ENCODE measurements at regions not wholly inside any gene's neighbourhood (a gene's known extent, or its start where the extent isn't known, plus 50 kb on each side); places are given as distances from the start of the nearest gene placed in this dataset.

DNA sequence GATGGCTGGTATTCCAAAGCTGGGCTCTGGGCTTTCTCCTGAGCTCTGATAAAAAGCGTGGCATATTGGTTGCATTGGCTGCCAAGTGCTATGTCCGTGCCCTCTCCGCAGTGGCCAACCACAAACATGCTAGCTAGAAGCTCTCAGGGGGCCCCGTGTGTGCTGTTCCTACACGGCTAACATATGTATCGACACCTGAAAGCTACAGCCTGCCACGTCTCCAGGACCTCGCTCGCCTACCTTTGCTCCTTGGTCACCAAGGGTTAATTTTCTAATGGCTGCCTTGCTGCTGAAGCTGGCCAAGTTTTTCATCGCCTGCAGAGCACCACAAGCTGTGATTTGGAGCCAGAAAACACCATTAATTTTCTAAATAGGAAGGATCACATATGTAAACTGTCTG, 888.4 kb downstream of the BCL11A start:
- H3K4me1 ChIP-seq (ENCODE audit: insufficient read depth) = no peaks in the 10 kb centered on the region
- no peak overlapping the region for H3K9ac ChIP-seq
- DNase-seq = no peak
- no peaks in the 10 kb centered on the region for H4K20me1 ChIP-seq (ENCODE audit: insufficient read depth)
- H3K27ac ChIP-seq = no peak overlapping the region
- no peak overlapping the region for H3K4me3 ChIP-seq
- H3K9me3 ChIP-seq (ENCODE audit: low read depth) = no peaks in the 10 kb centered on the region
- no peaks in the 10 kb centered on the region for H3F3A ChIP-seq (ENCODE audit: insufficient read depth)
- 26 to 28% methylated on average over 10 of the region's 10 CpGs for WGBS, 2 experiments (ENCODE audit: low coverage in 1 of 2, low lambda C conversion rate in 2 of 2, missing lambda C conversion rate in 2 of 2)
- TF ChIP-seq EZH2phosphoT487 (IDR thresholded peaks at IDR 0.05; ENCODE audit: insufficient read depth, low read depth) (no peak), EZH2 (IDR thresholded peaks at IDR 0.05; ENCODE audit: insufficient read depth, poor library complexity, severe bottlenecking) (no peak)
- no peaks in the 10 kb centered on the region for H3K36me3 ChIP-seq (ENCODE audit: low read depth)
- no peaks in the 10 kb centered on the region for H3K79me2 ChIP-seq (ENCODE audit: insufficient read depth)
- in situ Hi-C loops (cut with MboI) = no loop called here
- H3K4me2 ChIP-seq (ENCODE audit: unreplicated experiment) = no peak overlapping the region
- H3K27me3 ChIP-seq (replicated peaks; ENCODE audit: insufficient read depth) = no peaks in the 10 kb centered on the region
- H3K9me2 ChIP-seq (ENCODE audit: insufficient read depth) = no peaks in the 10 kb centered on the region
- H2AFZ ChIP-seq = no peak overlapping the region

DNA sequence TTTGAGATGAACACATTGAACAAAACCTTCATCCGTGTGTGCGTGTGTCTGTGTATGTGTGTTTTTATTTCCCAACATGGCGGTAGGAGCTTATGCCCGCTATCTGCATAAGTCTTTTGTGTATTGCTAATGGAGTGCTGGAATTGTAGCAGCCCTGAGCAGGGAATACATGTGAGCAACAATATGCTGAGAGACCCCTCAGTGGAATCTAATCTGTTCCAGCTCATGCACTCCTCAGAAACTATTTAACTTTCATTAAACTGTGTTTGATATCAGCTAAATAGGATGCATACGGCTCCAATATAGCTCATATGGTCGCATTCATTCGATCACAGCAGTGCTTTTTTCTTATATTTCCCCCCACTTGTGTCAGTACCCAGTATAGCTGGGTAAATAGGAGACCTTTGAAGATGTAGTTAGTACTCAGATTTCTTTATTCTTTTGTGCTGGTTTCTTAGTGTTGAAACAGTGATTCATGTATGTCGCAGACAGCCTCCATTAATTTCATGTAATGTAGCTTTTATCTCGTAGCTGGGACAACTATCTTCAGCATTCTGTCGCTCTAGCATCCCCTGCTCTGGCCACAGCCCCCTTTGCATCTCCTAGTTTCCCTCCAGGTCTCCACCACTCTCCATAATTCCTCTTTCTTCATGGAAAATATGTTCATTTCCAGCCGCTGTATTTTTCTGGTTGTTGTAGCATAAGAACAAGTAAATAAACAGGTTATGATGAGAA, 891.2 kb downstream of the BCL11A start:
- Histone ChIP-seq H3K9ac (no peak overlapping the region), H3K27me3 (replicated peaks; ENCODE audit: insufficient read depth) (no peaks in the 10 kb centered on the region), H3K79me2 (ENCODE audit: insufficient read depth) (no peaks in the 10 kb centered on the region), H4K20me1 (ENCODE audit: insufficient read depth) (no peaks in the 10 kb centered on the region), H3K4me3 (no peak overlapping the region), H3K27ac (no peak overlapping the region), H3F3A (ENCODE audit: insufficient read depth) (no peaks in the 10 kb centered on the region), H3K4me2 (ENCODE audit: unreplicated experiment) (no peak overlapping the region), H3K4me1 (ENCODE audit: insufficient read depth) (no peaks in the 10 kb centered on the region), H3K36me3 (ENCODE audit: low read depth) (no peaks in the 10 kb centered on the region), H2AFZ (no peak overlapping the region), H3K9me2 (ENCODE audit: insufficient read depth) (no peaks in the 10 kb centered on the region), H3K9me3 (ENCODE audit: low read depth) (no peaks in the 10 kb centered on the region)
- 46 to 48% methylated on average over 11 of the region's 11 CpGs for WGBS, 2 experiments (ENCODE audit: low coverage in 1 of 2, low lambda C conversion rate in 2 of 2, missing lambda C conversion rate in 2 of 2)
- TF ChIP-seq EZH2 (IDR thresholded peaks at IDR 0.05; ENCODE audit: insufficient read depth, poor library complexity, severe bottlenecking) (no peak), EZH2phosphoT487 (IDR thresholded peaks at IDR 0.05; ENCODE audit: insufficient read depth, low read depth) (no peak)
- DNase-seq = no peak
- in situ Hi-C loops (cut with MboI) = no loop called here

DNA sequence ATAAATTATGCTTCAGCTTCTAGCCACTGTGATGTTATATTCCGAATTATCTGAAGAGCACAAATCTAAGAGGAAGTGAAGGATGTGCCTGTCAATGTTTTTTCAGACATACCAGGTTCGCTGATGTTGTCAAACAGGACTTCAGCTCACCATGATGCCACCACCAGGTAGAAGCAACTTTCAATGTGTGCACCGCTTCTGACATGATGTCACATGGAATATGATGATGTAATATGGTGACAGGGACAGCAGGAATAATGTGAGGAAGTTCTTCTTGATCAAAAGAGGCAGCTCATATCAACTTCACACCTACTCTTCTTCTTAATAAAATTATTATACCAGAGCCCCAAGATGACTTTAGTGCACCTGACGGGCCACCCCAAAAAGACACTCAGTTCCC, 893.2 kb downstream of the BCL11A start:
- Histone ChIP-seq H3F3A (ENCODE audit: insufficient read depth) (no peaks in the 10 kb centered on the region), H3K9me3 (ENCODE audit: low read depth) (no peaks in the 10 kb centered on the region), H3K36me3 (ENCODE audit: low read depth) (no peaks in the 10 kb centered on the region), H3K4me1 (ENCODE audit: insufficient read depth) (no peaks in the 10 kb centered on the region), H3K9ac (no peak overlapping the region), H3K27ac (no peak overlapping the region), H3K4me3 (no peak overlapping the region), H4K20me1 (ENCODE audit: insufficient read depth) (no peaks in the 10 kb centered on the region), H3K27me3 (replicated peaks; ENCODE audit: insufficient read depth) (no peaks in the 10 kb centered on the region), H3K4me2 (ENCODE audit: unreplicated experiment) (no peak overlapping the region), H3K9me2 (ENCODE audit: insufficient read depth) (no peaks in the 10 kb centered on the region), H3K79me2 (ENCODE audit: insufficient read depth) (no peaks in the 10 kb centered on the region), H2AFZ (no peak overlapping the region)
- TF ChIP-seq EZH2phosphoT487 (IDR thresholded peaks at IDR 0.05; ENCODE audit: insufficient read depth, low read depth) = no peak
- TF ChIP-seq EZH2 (IDR thresholded peaks at IDR 0.05; ENCODE audit: insufficient read depth, poor library complexity, severe bottlenecking) = no peak
- no peak for DNase-seq
- in situ Hi-C loops (cut with MboI) = no loop called here
- 25 to 31% methylated on average over 4 of the region's 4 CpGs for WGBS, 2 experiments (ENCODE audit: low coverage in 1 of 2, low lambda C conversion rate in 2 of 2, missing lambda C conversion rate in 2 of 2)

DNA sequence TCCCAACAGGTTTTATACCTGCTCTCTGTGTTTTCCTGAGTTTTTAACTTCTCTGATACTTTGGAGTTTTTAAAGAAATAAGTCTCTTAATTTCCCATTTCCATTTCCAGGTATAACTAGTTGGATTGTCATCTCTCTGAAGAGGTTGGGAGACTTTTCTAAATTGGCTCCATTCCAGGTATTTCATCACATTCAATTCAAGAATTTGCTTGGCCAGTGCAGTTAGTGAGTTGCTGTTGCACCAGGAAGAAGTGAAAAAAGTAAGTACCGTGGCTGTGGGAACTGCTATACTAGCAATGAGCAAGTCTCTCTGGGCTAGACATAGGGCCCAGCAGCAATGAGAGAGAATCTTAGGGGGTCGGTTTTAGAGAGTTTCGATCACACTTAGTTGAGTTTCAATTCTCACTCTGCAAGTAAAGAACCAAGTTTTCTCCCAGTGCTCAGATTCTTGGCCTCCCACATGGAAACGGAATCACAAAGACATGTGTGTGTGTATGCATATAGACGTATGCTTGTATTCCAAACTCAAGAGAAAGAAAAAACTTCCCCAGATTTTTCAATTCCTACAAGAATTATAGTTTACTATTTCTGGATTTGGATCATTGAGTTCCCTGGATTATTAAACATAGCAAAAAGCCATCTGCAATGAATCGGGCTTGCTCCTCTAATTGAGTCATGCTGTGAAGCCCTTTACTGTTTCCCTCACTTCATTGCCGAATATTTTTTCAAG, 894.4 kb downstream of the BCL11A start:
- H3K9me3 ChIP-seq (ENCODE audit: low read depth) = no peaks in the 10 kb centered on the region
- H2AFZ ChIP-seq = no peak overlapping the region
- no peaks in the 10 kb centered on the region for H3F3A ChIP-seq (ENCODE audit: insufficient read depth)
- TF ChIP-seq EZH2phosphoT487 (IDR thresholded peaks at IDR 0.05; ENCODE audit: insufficient read depth, low read depth) (no peak), EZH2 (IDR thresholded peaks at IDR 0.05; ENCODE audit: insufficient read depth, poor library complexity, severe bottlenecking) (no peak)
- no peak overlapping the region for H3K4me2 ChIP-seq (ENCODE audit: unreplicated experiment)
- no peaks in the 10 kb centered on the region for H3K36me3 ChIP-seq (ENCODE audit: low read depth)
- in situ Hi-C loops (cut with MboI) = no loop called here
- no peaks in the 10 kb centered on the region for H3K27me3 ChIP-seq (replicated peaks; ENCODE audit: insufficient read depth)
- H3K27ac ChIP-seq = no peak overlapping the region
- no peak for DNase-seq
- H3K4me1 ChIP-seq (ENCODE audit: insufficient read depth) = no peaks in the 10 kb centered on the region
- WGBS, 2 experiments (ENCODE audit: low coverage in 1 of 2, low lambda C conversion rate in 2 of 2, missing lambda C conversion rate in 2 of 2) = 1 to 5% methylated on average over 7 of the region's 7 CpGs
- H3K9ac ChIP-seq = no peak overlapping the region
- no peaks in the 10 kb centered on the region for H3K9me2 ChIP-seq (ENCODE audit: insufficient read depth)
- H3K79me2 ChIP-seq (ENCODE audit: insufficient read depth) = no peaks in the 10 kb centered on the region
- no peak overlapping the region for H3K4me3 ChIP-seq
- H4K20me1 ChIP-seq (ENCODE audit: insufficient read depth) = no peaks in the 10 kb centered on the region

Data from GM23248 (cell line).